ENCODE measurements at regions not wholly inside any gene's neighbourhood (a gene's known extent, or its start where the extent isn't known, plus 50 kb on each side); places are given as distances from the start of the nearest gene placed in this dataset.

DNA sequence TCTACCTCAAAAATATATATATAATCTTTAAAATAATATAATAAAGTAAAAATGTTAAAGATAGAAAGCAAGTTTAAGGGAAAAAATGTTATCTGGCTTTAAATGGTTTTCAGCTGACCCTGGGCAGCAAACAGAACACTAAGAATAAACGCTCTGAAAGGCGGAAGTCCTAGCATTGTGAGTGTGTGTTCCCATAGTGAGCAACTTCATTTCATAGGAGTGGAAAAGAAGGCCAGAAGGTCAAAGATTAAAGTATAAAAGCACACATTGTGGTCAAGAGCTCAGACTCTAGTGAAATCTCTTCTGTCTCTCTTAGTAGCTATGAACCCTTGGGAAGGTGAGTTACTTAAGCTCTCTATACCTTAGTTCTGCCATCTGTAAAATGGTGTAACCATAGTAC, 374.4 kb downstream of the ENC1 start:
- no peak for DNase-seq (ENCODE audit: low read depth in 2 of 3, low spot score in 2 of 3)

DNA sequence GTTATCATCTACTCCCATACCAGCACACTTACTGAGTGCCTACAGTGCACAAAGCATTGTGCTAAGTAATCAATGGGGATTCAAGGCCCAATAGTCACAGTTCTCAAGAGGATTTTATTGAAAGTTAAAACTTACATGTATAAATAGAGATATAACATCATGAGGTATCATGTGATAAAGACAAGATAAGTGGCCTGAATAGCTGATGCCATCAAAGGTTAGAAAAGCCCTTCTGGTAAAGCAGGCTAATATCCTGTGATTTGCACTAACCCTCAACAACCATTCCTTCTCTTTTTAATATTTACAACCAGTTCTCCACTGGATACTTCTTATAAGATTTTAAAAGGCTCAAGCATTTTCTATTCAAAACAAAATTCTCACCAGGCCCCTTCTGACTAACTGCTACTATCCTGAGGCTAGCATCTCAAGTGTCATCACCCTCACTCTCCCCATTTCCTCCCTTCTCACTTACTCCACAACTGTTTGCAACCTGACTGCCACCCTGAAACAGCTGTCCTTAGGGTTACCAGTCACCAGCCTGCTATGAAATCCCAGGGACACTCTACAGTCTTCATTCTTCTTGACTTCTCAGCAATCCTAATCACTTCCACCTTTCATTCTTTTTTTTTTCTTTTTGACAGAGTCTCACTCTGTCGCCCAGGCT, 377.9 kb downstream of the ENC1 start:
- no peak for DNase-seq (ENCODE audit: low read depth in 2 of 3, low spot score in 2 of 3)

DNA sequence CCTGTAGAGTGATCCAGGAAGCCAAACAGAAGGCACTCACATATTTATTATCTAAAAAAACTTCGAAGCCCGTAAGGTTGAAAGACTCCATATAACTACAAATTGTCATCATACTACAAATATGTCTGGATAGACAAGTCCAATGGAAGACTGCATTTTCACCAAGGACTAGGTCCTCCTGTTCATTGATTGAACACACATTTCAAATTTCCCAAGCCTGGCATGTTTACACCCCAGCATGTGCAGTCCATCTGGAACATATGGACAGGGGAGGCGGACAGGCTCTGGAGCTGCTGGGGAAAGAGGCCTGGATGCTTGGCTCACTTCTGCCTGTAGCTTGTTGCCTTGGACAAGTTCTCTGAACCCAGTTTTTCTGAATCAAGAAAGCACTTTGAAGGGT, 378.7 kb downstream of the ENC1 start:
- DNase-seq (ENCODE audit: low read depth in 2 of 3, low spot score in 2 of 3), result no peak

DNA sequence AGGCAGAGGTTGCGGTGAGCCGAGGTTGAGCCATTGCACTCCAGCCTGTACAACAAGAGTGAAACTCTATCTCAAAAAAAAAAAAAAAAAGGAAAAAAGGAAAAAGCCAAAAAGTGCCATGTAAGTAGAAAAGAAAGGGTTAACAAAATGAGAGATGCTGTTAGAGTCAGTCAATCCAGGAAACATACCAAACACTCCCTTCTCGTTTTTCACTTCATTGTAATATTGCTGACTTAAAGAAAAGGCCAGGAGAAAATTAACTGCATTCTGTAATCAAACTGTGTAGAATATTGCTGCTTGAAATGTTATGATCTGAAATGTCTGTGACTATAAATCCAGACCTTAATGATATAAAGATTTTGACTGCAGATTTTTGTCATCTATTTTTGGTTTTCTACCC, 379.1 kb downstream of the ENC1 start:
- DNase-seq (ENCODE audit: low read depth in 2 of 3, low spot score in 2 of 3), result no peak

DNA sequence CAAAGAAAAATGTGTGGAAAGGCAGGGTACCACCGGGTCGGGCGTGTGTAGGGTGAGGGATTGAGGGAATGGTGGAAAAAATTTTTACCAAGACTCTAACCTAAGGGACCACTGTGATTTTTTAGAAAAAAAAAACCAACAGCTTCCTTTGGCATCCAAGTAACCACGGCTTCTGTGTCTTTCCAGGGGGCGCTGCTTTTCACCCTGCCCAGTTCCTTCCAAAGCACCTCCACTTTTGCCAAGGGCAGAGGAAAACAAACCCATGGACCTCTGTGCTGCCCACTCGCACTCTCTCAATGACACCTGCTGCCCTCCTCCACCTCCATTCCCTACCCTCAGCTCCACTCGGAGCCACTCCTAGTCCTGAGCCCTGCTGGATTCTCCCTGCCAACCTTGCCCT, 381.0 kb downstream of the ENC1 start:
- DNase-seq (ENCODE audit: low read depth in 2 of 3, low spot score in 2 of 3), result no peak

DNA sequence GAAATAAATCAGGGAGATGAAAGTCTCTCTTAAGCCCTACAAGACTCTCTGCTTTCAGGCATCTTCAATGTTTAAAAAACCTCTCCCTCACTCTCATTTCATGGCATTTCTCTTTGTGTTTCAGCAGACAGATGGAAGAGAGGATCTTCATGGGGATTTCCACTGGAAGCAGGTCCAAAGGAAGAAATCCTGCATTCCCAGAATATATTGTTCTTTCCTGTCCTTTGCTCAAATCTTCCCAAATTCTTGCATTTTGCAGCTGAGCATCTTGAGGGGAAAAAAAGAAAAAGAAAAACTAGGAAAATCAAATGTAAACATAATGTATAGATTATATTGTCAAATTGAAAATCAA, 382.2 kb downstream of the ENC1 start:
- no peak for DNase-seq (ENCODE audit: low read depth in 2 of 3, low spot score in 2 of 3)

DNA sequence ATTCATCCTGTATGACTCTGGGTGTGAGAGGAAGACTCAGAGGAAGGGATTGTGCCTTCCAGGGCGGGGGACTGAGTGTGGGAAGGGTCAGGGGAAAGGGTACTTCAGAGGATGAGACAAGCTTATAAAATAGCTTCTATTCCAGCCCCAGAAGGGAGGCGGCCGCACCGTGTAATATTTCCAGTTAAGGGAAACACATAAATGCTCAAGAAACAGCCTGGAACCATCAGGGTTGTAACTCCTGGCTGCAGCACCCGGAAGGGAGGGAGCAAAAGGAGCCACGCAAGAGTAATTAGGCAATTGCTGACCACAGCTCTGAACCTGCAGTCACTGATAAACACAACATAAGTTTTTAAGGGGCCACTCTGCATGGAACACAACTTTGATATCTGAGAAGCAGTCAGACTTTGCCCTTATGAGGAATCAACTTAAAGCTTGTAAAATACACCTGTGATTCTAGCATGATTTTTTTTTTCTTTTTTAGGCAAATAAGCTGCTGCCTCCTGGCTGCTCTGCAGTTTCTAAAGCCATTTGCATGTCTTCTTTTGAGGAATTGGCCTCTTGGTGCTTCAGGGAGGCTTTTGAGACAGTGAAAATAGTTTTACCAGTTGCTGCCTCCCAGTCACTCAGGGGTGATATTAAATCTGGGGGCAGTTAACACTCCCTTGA, 382.7 kb downstream of the ENC1 start:
- DNase-seq (ENCODE audit: low read depth in 2 of 3, low spot score in 2 of 3), result no peak

DNA sequence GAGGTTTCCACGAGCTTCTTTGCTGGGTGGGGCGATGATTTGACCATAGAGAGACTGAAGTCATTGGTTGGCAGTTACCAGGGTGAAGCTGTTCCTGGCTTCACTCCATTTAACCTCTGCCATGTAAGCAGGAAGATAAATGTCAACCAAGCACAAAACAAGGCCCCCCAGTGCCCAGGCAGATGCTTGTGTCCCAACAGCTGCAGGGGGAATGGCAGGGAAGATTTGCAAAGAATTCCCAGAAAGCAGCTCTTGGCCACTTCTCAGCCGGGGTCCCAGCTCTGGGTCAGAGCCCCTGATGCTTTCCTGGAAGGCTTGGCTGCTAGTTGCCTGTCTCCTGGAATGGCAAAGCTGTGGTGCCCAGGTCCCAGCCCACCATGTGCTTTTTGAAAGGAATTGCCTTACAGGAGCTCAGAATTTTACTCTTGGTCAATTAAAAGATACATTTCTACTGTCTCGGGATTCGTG, 383.4 kb downstream of the ENC1 start:
- no peak for DNase-seq (ENCODE audit: low read depth in 2 of 3, low spot score in 2 of 3)

DNA sequence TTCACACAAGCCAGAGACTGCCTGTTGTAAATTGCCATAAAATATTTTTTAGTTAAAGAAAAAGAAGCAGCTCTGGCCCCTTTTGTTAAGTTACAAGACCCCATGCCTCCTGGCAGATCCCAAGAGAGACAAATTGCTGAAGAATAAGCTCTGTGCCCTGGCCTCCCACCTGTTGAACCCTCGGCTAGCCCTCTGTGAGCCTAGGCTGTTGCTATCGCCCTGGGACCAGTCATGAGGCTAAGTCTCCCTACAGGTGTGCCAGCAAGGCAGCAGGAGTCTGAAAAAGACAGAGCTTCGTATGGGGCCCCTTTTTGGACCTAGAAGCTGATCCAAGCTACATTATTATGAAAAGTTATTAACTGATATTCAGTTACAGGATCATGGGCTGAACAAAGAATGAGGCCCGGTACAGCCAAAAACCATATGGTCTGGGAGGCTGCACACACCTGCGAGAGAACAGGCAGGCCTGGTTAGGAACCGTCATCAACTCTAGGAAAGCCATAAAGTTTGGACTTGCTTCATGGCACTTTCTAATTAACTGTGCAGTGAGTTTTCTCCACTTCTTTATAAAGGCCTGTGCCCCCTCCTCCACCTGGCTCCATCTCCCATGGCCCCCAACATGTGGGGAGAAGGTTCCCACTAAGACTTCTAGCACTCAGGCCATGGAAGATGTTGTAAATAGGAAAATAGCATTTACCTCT, 384.7 kb downstream of the ENC1 start:
- DNase-seq (ENCODE audit: low read depth in 2 of 3, low spot score in 2 of 3), result no peak

DNA sequence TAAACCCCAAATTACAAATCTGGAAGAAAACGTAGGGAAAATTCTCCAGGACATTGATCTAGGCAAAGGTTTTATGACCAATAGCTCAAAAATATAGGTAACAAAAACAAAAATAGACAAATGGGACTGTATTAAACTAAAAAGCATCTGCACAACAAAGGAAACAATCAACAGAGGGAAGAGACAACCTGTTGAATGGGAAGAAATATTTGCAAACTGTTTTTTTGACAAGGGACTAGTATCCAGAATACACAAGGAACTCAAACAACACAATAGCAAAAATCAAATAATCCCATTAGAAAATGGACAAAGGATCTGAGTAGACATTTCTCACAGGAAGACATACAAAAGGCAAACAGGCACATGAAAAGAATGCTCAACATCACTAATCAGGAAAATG, 386.3 kb downstream of the ENC1 start:
- DNase-seq (ENCODE audit: low read depth in 2 of 3, low spot score in 2 of 3), result no peak

DNA sequence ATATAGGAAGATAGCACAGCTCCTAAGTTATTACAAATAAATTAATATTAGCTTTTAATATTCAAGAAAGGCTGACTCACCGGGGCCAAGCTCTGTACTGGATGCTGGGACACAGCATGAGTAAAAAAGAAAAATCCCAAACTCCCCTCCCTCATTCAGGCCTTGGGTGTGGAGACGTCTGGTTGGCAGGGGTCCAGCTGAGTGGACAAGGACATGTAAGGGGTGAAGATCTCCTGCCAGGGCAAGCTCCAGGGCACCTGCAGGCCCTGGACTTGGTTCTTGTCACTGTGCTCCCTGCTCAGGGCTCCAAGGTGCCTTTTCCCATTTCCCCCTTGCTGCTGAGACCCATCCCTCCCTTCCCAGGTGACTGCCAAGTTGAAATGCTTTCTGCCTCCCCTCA, 388.5 kb downstream of the ENC1 start:
- no peak for DNase-seq (ENCODE audit: low read depth in 2 of 3, low spot score in 2 of 3)

DNA sequence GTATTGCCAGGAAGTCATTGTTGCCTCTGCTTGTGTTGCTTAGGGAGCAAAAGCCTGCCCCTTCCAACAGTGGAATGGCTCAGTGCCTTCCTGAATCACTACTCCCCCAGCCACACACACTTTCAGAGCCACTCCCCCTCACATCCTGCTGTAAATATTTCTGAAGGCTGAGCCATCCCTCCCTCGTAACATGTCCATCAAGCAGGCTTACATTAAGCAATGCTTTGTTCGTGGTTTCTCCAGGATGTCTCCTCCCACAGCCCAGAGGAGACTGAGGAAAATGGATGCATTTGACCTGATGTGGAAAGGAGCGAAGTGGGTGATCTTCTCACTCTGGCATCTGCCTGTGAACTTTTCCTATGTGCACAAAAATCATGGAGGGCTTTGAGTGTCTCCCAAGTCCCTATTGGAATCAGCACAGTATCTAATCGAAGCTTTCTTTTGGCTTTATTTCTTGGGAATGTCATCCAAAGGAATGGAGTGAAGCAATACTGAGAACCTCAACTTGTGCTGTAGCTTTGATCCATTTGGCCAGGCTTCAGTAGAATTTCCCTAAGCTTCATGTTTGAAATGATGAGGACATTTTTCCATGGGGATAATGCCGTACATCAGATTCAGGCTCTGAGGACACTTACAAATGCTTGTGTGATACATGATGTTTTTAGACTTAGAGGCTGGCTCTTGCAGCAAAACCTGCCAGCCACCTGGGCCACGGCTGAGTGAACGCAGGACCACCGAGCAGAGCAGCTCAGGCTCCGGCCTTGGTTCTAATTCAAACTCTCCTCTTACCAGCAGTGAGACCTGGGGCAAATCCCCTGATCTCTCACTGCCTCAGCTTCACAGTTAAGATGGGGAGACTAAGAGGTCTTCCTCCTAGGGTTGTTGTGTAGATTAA, 389.1 kb downstream of the ENC1 start:
- DNase-seq (ENCODE audit: low read depth in 2 of 3, low spot score in 2 of 3), result no peak

DNA sequence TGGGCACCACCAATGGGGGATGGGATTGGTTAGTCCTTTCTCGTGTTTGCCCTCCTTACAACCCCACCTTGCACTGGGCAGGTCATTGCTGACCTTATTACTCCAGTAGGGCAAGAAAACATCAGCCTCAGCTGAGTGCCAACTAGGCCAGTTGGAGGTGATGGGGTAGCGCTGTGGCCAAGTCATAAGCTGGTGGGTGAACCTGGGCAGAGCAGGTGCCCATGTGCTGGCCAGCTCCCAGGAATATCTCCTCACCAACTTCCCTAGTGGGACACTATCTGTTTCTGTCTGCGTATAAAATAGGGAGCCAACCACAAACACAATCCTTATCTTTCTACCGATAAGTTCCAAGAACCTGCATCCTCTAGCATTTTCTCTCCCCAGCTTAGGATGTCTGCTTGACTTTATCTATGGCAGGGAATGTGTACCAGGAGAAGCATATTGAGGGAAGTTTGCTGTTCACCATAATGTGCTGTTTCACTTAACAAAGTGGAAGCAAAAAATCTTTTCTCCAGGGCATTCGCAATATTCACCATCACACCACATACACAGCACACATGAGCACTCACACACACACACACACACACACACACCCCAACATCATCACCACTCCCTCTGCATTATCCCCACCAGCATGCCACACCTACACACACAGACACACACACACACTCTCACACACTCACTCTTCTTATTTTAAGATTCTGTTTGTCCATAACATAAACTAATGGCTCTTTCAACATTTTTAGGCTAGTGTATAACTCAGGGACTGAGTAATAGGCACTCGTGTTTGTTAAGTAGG, 390.0 kb downstream of the ENC1 start:
- no peak for DNase-seq (ENCODE audit: low read depth in 2 of 3, low spot score in 2 of 3)

DNA sequence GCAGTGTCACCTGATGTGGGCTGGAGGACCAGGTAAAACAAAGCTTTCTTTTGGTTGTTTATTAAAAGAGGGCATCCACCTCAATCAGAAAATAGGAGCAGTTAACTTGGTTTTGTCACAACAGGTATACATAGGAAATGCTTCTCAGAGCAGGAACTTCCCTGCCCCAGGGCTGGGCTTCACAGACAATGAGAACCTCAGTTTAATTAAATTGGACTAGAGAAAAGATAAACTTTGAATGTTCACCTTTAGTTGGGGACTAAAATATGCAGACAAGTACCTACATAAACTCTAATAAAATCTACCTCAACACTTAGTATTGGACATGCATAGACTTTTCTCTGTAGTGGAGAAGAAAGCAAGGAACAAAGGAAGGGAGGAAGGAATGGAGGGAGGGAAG, 392.0 kb downstream of the ENC1 start:
- no peak for DNase-seq (ENCODE audit: low read depth in 2 of 3, low spot score in 2 of 3)

DNA sequence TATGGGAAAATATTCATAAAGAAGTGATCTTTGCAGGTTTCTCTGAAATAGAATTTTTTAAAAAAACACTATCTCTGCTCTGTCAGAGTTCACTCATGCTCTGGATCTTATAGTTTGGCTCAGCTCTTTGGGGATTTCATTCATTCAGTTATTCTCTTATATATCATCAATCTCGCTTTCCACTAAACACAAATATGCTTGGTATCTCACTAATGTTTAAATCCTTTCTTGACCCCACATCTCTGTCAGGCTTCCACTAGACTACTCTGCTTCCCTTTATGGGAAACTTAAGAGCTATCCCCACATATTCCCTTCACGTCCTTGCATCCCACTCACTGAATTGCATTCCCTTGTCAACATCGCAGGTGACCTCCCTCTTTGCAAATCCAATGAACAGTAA, 396.1 kb downstream of the ENC1 start:
- no peak for DNase-seq (ENCODE audit: low read depth in 2 of 3, low spot score in 2 of 3)

DNA sequence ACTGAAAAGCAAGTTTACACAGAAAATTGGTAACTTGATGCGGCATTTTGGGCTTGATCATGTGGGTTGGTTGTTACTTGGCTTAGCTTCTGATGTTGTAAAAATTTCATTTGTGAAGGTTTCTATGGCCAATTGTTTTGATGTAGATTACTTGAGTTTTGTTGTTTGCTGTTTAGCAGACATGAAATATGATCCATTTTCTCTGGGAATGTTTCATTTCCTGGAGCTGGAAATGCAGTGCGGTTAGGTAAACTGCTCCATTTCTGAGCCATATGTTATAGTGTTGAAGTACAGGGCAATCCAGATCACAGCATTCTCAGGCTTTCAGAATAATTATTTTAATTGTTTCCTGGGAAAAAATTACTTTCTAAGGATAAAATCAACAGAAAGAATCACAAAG, 396.9 kb downstream of the ENC1 start:
- DNase-seq (ENCODE audit: low read depth in 2 of 3, low spot score in 2 of 3), result no peak

DNA sequence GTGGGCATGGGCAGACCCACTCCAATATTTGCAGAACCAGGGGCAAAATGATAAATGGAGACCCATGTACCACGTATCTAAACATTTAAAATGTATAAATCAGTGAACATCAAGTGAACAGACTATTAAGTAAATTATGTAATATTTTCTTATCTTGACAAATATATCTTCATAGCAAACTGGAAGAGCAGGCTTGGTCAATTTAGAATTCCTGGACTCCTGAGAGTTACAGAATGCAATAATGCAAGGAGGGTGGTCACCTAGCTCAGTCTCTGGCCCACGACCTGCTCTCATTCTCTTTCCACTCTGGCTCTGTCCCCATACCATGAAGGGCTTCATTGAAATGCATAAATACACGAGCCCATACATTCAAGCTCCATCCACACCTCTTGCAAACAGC, 398.0 kb downstream of the ENC1 start:
- DNase-seq (ENCODE audit: low read depth in 2 of 3, low spot score in 2 of 3), result no peak

DNA sequence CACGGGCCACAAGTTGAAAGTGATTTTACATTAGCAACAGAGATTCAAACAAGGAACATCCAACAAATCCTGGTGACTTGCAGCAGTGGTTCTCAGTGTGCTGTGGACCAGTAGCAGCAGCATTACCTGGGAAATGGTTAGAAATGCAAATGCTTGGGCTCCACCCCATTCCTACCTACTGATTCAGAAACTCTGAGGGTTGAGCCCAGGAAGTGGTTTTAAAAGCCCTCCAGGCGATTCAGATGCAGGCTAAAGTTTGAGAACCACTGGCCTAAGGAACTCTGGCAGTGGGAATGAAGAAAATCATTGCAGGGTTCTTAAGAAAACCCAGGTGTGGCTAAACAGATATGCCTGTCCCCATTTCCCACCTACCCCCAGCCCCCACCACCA, 398.8 kb downstream of the ENC1 start:
- no peak for DNase-seq (ENCODE audit: low read depth in 2 of 3, low spot score in 2 of 3)

DNA sequence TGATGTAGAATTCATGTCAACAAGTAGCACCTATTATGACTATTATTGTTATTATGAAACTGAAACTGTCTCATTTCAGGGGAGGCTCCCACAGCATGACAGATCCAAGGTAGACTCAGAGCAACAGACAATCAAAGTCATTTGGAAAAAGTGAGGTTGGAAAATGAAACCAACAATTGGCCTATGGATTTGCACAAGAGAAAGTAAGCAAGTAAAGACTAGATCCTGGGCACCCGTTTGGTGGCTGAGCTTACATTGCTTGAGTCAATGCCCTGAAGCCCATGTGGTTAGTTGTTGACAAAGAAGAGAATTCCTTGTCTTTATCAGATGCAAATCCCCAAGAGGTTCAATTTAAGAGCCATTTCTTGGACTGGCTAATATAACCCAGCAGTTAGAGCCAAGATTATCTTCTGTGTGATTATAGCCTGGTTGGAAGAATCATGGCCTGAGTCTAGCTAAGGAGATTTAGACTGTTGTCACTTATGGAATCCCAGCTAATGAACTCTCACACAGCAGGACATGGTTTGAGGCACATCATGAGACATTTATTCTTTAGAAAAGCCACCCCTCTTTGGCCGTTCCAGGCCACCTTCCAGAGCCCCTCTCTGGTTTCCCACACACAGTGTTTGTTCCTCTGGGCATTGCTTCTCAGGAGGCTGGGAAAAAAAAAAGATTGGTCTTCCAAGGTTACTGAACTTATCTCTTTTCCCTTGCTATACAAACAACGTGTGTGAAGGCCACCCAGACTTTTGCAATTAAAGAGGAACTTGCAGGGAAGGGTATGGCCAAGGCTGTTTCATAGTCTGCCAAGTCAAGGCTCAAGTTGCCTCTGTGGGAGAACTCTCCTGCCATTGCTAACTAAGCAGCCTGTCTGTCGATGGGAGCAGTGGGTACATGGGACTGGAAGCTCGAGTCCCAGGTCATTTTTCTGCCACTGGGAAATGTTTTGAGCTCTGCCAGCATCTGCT, 399.5 kb downstream of the ENC1 start:
- no peak for DNase-seq (ENCODE audit: low read depth in 2 of 3, low spot score in 2 of 3)

DNA sequence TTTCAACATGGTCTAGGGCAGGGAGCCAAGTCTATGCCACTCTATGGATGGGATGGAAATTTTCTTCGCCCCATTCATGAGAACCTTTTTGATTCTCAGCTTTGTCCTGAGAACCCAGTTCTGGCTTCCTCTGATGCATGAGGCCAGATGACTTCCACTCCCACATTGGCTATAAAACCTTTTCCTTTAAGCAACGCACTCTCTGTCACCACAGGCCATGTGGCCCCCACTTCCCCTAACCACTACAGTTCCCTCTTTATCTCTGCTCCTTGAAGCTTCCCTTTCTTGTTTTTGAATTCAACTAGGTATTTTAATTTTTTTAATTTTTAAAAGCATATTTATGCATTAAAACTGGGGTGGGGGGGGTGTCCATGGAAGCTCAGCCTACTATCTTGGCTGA, 401.3 kb downstream of the ENC1 start:
- no peak for DNase-seq (ENCODE audit: low read depth in 2 of 3, low spot score in 2 of 3)

All from activated CD8-positive, alpha-beta memory T cell treated with anti-CD3 and anti-CD28 coated beads for 48 hours (primary cell).